ENCODE measurements at regions not wholly inside any gene's neighbourhood (a gene's known extent, or its start where the extent isn't known, plus 50 kb on each side); places are given as distances from the start of the nearest gene placed in this dataset.
"Not testable (repeated sequence)": the region's sequence is repeated elsewhere in the genome, so short reads cannot be mapped to it uniquely, and the experiment has no call there.

DNA sequence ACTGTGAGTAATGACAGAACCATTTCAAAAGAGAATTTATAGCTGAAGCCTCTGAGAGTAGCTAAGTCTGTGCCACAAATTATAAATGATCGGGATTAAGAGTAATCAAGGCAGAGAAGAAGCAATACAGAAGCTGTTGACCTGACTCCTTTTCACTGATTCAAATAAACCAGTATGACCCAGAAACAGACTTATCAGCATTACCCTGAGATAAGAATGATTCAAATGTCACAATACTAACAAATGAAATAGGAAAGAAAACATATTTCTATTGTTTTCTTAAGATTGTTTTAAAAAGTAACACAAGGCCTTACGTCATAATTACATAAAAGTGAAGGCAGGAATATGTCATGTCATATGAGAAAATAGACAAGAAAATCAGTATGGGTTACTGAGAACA lies 1534.6 kb downstream of the SI start:
- DNase-seq (ENCODE audit: low spot score), result no peak

- no peak for DNase-seq (ENCODE audit: low spot score)
These were observed 1536.7 kb downstream of the SI start for GRCh38 chr3:163541629-163542028.

GRCh38 chr3:163538387-163538786 lies 1539.9 kb downstream of the SI start:
- no peak for DNase-seq (ENCODE audit: low spot score)

DNA sequence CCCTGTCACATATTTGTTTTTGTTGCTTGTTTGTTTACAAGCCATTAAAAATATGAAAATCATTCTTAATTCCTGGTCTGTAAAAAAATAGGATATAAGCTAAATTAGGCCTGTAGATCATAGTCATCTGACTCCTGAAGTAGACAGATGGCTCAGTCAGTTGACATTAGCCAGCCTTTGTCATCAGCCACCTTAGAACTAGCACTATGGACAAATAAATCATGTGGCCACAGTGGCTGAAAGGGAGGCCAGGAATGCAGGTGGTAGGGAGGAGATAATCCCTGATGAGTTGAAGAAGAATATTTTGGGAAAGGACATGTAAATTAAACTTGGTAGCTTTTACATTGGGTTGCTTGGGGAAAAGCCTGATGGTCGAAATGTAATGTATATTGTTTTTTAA lies 1544.9 kb downstream of the SI start:
- no peak for DNase-seq (ENCODE audit: low spot score)

GRCh38 chr3:163523375-163523774 lies 1554.9 kb downstream of the SI start:
- DNase-seq (ENCODE audit: low spot score), result no peak

- DNase-seq (ENCODE audit: low spot score), result no peak
These were observed 1557.0 kb downstream of the SI start for GRCh38 chr3:163521261-163521660.

- no peak for DNase-seq (ENCODE audit: low spot score)
These were observed 1560.2 kb downstream of the SI start for GRCh38 chr3:163518065-163518464.

GRCh38 chr3:163513149-163513657 lies 1565.1 kb downstream of the SI start:
- DNase-seq (ENCODE audit: low spot score), result no peak

DNA sequence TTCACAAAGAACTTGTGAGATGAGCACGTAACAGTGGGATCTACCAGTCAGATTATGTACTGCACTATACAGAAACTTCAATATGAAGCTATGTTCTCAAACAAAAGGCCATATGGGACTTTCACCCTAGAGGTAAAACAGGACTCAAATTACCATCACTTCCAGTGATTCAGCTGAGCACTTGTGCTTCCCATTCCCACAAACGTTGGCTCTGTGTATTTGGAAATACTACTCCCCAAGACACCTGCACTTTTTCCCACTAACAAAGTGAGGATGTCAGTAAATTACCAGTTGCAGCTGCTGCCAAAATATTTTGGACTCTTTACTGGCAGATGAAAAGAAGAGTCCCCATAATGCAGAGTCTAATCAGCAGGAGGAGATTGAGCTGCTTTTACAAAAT lies 1570.1 kb downstream of the SI start:
- no peak for DNase-seq (ENCODE audit: low spot score)

DNA sequence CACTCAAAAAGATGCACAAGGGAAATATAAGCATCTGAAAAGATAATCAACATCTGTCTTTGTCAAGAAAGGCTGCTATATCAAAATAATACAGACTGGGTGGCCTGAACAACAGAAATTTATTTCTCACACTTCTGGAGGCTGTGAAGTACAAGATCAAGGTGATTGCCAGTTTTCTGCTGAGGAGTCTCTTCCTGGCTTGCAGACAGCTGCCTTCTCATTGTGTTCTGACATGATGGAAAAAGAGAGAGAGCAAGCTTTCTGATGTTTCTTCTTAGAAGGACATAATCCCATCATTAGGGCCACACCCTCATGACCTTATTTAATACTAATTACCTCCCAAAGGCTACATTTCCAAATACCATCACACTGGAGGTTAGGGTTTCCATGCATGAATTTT lies 1573.3 kb downstream of the SI start:
- DNase-seq (ENCODE audit: low spot score), result no peak

DNA sequence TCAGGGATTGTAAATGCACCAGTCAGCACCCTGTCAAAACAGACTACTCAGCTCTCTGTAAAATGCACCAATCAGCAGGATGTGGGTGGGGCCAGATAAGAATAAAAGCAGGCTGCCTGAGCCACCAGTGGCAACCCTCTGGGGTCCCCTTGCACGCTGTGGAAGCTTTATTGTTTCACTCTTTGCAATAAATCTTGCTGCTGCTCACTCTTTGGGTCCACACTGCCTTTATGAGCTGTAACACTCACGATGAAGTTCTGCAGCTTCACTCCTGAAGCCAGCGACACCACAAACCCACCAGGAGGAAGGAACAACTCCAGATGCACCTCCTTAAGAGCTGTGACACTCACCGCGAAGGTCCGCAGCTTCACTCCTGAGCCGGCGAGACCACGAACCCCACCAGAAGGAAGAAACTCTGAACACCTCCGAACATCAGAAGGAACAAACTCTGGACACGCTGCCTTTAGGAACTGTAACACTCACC lies 1578.5 kb downstream of the SI start:
- not testable (repeated sequence) for DNase-seq (ENCODE audit: low spot score)

DNA sequence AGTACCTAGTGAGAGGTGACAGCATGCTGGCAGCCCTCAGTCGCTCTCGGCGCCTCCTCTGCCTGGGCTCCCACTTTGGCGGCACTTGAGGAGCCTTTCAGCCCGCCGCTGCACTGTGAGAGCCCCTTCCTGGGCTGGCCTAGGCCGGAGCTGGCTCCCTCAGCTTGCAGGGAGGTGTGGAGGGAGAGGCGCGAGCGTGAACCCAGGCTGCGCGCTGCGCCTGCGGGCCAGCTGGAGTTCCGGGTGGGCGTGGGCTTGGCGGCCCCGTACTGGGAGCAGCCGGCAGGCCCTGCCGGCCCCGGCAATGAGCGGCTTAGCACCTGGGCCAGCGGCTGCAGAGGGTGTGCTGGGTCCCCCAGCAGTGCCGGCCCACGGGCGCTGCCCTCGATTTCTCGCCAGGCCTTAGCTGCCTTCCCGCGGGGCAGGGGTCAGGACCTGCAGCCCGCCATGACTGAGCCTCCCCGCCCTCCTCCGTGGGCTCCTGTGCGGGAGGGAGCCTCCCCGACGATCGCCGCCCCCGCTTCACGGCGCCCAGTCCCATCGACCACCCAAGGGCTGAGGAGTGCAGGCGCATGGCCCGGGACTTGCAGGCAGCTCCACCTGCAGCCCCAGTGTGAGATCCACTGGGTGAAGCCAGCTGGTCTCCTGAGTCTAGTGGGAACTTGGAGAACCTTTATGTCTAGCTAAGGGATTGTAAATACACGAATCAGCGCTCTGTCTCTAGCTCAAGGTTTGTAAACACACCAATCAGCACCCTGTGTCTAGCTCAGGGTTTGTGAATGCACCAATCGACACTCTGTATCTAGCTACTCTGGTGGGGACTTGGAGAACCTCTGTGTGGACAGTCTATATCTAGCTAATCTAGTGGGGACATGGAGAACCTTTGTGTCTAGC lies 1579.2 kb downstream of the SI start:
- not testable (repeated sequence) for DNase-seq (ENCODE audit: low spot score)

DNA sequence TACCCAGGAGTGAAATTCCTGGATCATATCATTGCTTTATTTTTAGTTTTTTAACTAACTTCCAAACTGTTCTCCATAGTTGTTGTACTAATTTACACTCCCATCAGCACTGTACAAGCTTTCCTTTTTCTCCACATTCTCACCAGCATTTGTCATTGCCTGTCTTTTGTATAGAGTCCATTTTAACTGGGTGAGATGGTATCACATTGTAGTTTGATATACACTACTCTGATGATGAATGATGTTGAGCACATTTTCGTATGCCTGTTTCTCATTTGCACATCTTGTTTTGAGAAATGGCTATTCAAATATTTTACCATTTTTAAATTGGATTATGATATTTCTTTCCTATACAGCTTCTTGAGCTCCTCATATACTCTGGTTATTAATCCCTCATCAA lies 1586.6 kb downstream of the SI start:
- no peak for DNase-seq (ENCODE audit: low spot score)

DNA sequence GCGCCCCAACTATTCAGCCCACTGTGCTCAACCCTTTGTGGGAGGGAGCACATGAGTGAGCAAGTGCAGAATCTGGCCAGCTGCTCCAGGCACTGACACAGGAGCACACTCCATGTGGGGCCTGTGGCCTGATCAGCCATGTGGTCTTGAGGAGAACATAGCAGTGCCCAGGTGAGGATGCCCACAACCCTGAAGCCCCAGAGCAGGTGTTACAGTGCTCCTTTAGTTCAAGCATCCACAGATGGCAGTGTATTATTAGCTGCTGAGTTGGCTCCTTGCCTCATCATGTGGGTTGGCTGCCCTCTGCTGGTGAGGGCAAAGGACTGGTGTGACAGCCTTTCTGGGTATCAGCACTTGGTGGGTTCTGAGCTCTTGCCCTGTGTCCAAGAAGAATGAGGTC lies 1588.2 kb downstream of the SI start:
- DNase-seq (ENCODE audit: low spot score), result peak; percentile 48

DNA sequence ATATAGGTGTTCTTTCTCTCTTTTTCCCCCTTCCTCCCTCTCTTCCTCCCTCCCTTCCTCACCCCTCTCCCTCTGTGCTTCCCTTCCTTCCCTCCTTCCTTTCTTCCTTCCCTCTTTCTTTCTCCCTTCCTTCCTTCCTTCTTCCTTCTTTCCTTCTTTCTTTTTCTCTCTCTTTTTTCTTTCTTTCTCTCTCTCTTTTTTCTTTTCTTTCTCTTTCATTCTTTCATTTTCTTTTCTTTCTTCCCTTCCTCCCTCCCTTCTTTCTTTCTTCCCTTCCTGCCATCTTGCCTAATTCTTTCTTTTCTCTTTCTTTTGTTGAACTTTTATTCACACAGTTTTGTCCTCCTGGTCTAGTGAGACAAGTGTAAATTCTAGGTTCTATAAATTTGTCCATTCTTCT lies 1595.6 kb downstream of the SI start:
- no peak for DNase-seq (ENCODE audit: low spot score)

- no peak for DNase-seq (ENCODE audit: low spot score)
These were observed 1596.6 kb downstream of the SI start for GRCh38 chr3:163481738-163482137.

GRCh38 chr3:163476179-163476578 lies 1602.1 kb downstream of the SI start:
- peak; percentile 61 for DNase-seq (ENCODE audit: low spot score)

GRCh38 chr3:163474766-163475165 lies 1603.5 kb downstream of the SI start:
- no peak for DNase-seq (ENCODE audit: low spot score)

DNA sequence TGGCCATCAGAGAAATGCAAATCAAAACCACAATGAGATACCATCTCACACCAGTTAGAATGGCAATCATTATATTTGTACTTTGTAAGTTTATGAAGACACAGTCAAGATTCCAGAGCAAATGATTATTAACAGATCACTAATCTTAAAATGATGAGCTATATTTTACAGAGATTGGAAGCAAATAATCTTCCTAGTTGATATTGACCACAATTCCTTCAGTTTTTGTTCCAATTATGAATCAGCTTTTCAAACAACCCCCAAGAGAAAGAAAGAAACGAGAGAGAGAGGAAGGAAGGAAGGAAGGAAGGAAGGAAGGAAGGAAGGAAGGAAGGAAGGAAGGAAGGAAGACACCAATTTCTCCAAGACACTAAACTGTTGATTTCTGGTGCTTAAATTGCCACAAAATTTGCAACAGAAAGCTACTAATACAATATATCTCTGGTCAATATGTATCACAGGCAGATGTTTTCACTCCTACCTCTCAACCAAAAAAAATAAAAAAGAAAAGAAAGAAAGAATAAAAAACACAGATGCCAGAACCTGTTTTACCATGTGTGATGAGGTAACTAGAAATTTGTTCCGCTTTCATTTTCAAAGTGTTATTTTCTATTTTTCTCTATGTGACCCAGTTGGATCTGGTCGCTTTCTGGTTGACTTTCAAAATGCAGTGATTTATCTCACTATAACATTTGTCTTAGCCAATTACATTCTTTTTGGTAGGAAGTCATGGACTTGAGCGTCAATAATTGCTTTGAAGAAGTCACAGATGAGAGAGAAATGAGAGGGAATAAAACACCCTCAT lies 1609.6 kb downstream of the SI start:
- no peak for DNase-seq (ENCODE audit: low spot score)

- DNase-seq (ENCODE audit: low spot score), result no peak
These were observed 1615.8 kb downstream of the SI start for GRCh38 chr3:163462446-163462845.

DNA sequence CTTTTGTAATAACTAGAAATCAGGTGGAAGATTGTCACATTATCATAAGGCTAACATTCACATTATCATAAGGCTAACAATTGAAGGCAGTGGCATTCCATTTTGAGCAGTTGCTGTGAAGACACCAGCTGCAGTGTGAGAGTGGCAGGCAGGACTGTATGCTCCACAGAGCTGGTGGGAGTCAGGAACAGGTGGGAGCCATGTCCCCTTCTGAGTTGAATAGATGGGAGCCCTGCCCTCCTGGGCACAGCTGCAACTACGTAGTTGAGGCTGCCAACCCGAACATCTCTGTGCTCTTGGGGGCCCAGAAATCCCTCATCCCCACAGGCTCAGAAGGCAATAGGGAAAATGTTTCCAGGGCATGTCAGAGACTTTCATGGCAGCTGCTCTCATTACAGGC lies 1627.6 kb downstream of the SI start:
- no peak for DNase-seq (ENCODE audit: low spot score)

DNA sequence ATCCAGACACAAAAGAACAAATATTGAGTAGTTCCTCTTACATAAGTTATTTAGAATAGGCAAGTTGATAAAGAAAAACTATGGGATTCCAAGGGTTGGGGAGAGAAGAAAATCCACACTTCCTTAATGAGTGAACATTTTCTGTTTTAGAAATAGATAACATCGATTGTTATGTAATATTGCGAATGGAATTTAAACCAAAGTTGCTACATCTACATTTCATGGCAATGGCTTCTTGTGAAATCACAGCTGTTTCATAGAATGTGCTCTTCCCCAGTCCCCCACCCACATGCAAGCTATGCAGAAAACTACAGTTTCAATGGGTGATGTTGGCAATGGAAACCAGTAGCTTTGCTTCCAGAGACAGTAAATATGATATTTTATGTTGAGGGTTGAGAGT lies 1639.5 kb downstream of the SI start:
- DNase-seq (ENCODE audit: low spot score), result no peak

DNA sequence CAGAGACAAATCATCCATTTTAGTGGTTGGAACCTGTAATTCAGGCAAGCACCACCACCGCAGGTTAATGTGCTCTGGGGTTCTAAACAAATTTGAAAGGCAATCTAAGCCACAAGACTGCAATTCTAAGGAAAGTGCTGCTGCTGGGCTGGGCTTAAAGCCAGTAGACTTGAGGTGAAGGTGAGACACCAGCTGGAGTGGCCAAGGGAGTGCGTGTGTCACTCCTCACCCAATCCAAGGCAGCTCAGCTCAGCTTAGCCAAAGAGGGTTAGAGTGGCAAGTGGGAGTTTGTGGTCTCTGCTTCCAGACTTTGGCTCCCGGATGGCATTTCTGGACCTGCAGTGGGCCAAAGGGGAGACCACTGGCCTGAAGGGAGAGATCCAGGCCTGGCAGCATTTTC lies 1655.6 kb downstream of the SI start:
- DNase-seq (ENCODE audit: low spot score), result no peak

Data from RKO (cell line).